ENCODE measurements at regions not wholly inside any gene's neighbourhood (a gene's known extent, or its start where the extent isn't known, plus 50 kb on each side); places are given as distances from the start of the nearest gene placed in this dataset.

DNA sequence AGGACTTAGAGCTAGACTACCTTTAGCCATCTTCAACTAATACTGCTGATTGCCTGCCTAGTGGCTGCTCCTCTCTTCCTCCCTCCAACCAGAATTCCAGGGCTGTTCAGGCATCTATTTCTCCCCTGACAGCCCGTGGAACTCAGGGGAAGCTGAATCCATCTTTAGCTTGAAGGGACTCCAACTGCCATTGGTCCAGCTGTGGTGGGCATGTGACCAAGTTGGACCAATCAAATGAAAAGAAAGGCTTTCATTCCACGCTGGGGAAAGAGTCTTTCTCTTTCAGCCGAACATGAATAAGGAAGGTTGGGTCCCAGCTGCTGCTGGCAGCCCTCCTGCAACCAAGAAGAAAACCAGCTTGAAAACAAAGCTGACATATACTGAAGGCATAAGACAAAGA lies 168.5 kb upstream of the OBI1 start:
- H3K9me3 Mint-ChIP-seq: no peaks in the 10 kb centered on the region
- peaks cover 3% of the 10 kb centered on the region for H3K27me3 Mint-ChIP-seq
- H3K36me3 Mint-ChIP-seq (ENCODE audit: low read depth): no peaks in the 10 kb centered on the region
- no peak overlapping the region for H3K27ac Mint-ChIP-seq
- no peaks in the 10 kb centered on the region for H3K4me1 Mint-ChIP-seq
- intact Hi-C loops (cut with micrococcal nuclease): no loop called here
- DNase-seq: no peak
- no peak overlapping the region for H3K4me3 Mint-ChIP-seq

DNA sequence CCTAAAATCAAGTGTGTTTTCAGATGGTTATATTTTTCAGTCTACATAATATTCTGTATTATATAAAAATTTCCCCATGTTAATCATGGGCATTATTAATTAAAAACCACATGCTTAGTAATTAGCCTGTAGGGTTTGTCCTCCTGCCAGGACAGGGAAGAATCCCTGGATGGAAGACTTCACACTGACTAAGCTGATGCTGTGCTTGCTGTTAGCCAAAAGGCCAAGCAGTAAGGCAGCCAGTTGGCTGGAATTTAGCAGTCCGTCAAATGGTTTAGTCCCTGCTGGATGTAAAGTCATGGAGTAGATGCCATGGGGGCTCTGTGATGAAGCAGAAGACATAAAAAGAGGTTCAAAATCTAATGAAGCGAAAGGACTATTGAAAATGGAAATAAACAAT lies 168.0 kb upstream of the OBI1 start:
- no peaks in the 10 kb centered on the region for H3K9me3 Mint-ChIP-seq
- H3K4me1 Mint-ChIP-seq: no peaks in the 10 kb centered on the region
- no peak overlapping the region for H3K4me3 Mint-ChIP-seq
- DNase-seq: no peak
- H3K27me3 Mint-ChIP-seq: peaks cover 2% of the 10 kb centered on the region
- H3K27ac Mint-ChIP-seq: no peak overlapping the region
- no peaks in the 10 kb centered on the region for H3K36me3 Mint-ChIP-seq (ENCODE audit: low read depth)
- intact Hi-C loops (cut with micrococcal nuclease): no loop called here

- Mint-ChIP-seq H3K36me3 (ENCODE audit: low read depth) (no peaks in the 10 kb centered on the region), H3K4me1 (no peaks in the 10 kb centered on the region), H3K27me3 (peaks cover 2% of the 10 kb centered on the region), H3K27ac (no peak overlapping the region), H3K4me3 (no peak overlapping the region), H3K9me3 (no peaks in the 10 kb centered on the region)
- DNase-seq: no peak
- intact Hi-C loops (cut with micrococcal nuclease): no loop called here
Measured at GRCh38 chr13:78826312-78826711, 167.4 kb upstream of the OBI1 start.

- Mint-ChIP-seq H3K27ac (no peak overlapping the region), H3K9me3 (no peaks in the 10 kb centered on the region), H3K4me1 (no peaks in the 10 kb centered on the region), H3K4me3 (no peak overlapping the region), H3K27me3 (no peaks in the 10 kb centered on the region), H3K36me3 (ENCODE audit: low read depth) (no peaks in the 10 kb centered on the region)
- no peak for DNase-seq
- intact Hi-C loops (cut with micrococcal nuclease): no loop called here
Measured at GRCh38 chr13:78820541-78820940, 161.6 kb upstream of the OBI1 start.

- H3K27me3 Mint-ChIP-seq: no peaks in the 10 kb centered on the region
- H3K4me1 Mint-ChIP-seq: no peaks in the 10 kb centered on the region
- no peaks in the 10 kb centered on the region for H3K36me3 Mint-ChIP-seq (ENCODE audit: low read depth)
- no peaks in the 10 kb centered on the region for H3K9me3 Mint-ChIP-seq
- H3K4me3 Mint-ChIP-seq: no peak overlapping the region
- intact Hi-C loops (cut with micrococcal nuclease): no loop called here
- H3K27ac Mint-ChIP-seq: no peak overlapping the region
- no peak for DNase-seq
Measured at GRCh38 chr13:78816592-78816991, 157.6 kb upstream of the OBI1 start.

GRCh38 chr13:78816154-78816553 lies 157.2 kb upstream of the OBI1 start:
- DNase-seq: no peak
- Mint-ChIP-seq H3K36me3 (ENCODE audit: low read depth) (no peaks in the 10 kb centered on the region), H3K27ac (no peak overlapping the region), H3K9me3 (no peaks in the 10 kb centered on the region), H3K27me3 (no peaks in the 10 kb centered on the region), H3K4me1 (no peaks in the 10 kb centered on the region), H3K4me3 (no peak overlapping the region)
- intact Hi-C loops (cut with micrococcal nuclease): no loop called here

DNA sequence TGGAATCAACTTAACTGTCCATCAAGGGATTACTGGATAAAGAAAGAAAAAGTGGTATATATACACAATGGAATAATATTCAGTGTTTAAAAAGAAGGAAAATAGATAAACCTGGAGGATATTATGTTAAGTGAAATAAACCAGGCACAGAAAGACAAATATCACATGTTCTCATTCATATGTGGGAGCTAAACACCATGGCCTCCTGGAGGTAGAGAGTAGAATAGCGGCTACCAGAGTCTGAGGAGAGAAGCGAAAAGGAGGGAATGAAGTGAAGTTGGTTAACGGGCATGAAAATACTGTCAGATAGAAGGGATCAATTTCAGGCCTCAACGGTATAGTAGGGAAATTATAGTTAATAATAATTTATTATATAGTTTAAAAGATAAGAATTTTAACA lies 147.5 kb upstream of the OBI1 start:
- H3K27ac Mint-ChIP-seq: no peak overlapping the region
- no peaks in the 10 kb centered on the region for H3K9me3 Mint-ChIP-seq
- DNase-seq: no peak
- peaks cover 2% of the 10 kb centered on the region for H3K27me3 Mint-ChIP-seq
- no peak overlapping the region for H3K4me3 Mint-ChIP-seq
- no peaks in the 10 kb centered on the region for H3K36me3 Mint-ChIP-seq (ENCODE audit: low read depth)
- no peaks in the 10 kb centered on the region for H3K4me1 Mint-ChIP-seq
- intact Hi-C loops (cut with micrococcal nuclease): no loop called here

GRCh38 chr13:78802912-78803311 lies 144.0 kb upstream of the OBI1 start:
- no peak overlapping the region for H3K27ac Mint-ChIP-seq
- no peaks in the 10 kb centered on the region for H3K4me1 Mint-ChIP-seq
- H3K36me3 Mint-ChIP-seq (ENCODE audit: low read depth): no peaks in the 10 kb centered on the region
- intact Hi-C loops (cut with micrococcal nuclease): no loop called here
- DNase-seq: no peak
- no peak overlapping the region for H3K4me3 Mint-ChIP-seq
- no peaks in the 10 kb centered on the region for H3K9me3 Mint-ChIP-seq
- H3K27me3 Mint-ChIP-seq: peaks cover 2% of the 10 kb centered on the region

- Mint-ChIP-seq H3K4me1 (peaks cover 2% of the 10 kb centered on the region), H3K9me3 (no peaks in the 10 kb centered on the region), H3K4me3 (no peak overlapping the region), H3K27ac (no peak overlapping the region), H3K36me3 (ENCODE audit: low read depth) (no peaks in the 10 kb centered on the region), H3K27me3 (peaks cover 10% of the 10 kb centered on the region)
- DNase-seq: no peak
- intact Hi-C loops (cut with micrococcal nuclease): no loop called here
Measured at GRCh38 chr13:78787190-78787589, 128.2 kb upstream of the OBI1 start.

DNA sequence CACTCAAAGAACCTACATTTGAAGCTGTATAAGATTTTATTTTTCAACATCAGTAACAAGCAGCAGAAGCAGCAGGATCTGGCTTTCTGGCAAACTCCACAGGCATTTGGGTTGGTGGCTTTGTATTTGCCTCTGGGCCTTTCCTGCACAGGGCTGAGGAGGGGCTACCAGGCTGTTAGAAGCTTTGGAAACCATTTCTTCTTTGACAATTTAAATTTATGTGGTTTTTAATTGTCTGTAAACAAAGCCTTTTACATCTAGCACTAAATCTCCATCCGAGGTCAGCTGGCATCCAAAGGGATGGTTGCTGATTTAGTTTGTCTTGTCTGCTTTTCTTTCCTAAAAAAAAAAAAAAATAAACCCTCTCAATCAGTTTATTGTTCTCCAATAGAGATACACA lies 127.5 kb upstream of the OBI1 start:
- Mint-ChIP-seq H3K27me3 (peaks cover 10% of the 10 kb centered on the region), H3K36me3 (ENCODE audit: low read depth) (no peaks in the 10 kb centered on the region), H3K4me1 (peaks cover 2% of the 10 kb centered on the region)

DNA sequence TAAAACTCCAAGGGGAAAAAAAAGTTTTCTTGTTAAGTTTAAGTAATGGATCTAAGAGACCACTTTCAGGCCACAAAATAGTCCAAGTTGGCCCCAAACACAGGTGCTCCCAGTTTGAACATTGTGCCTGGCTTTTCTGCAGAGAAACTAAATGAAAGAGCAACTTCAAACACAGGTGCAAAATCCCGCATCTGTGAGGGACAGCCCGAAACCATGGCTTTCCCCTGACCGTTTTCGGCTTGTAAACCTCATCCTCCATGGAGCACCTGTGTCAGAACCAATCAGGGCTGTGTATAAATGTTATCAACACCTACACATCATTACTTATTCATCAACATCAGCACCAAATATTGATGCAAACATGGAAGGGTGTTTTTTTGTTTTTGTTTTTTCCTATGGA lies 126.8 kb upstream of the OBI1 start:
- intact Hi-C loops (cut with micrococcal nuclease): no loop called here
- Mint-ChIP-seq H3K4me3 (no peak overlapping the region), H3K4me1 (peaks cover 2% of the 10 kb centered on the region)

More for the DNA sequence above, 127.5 kb upstream of the OBI1 start:
- Mint-ChIP-seq H3K4me3 (no peak overlapping the region), H3K27ac (no peak overlapping the region), H3K9me3 (no peaks in the 10 kb centered on the region)
- no peak for DNase-seq
- intact Hi-C loops (cut with micrococcal nuclease): no loop called here

GRCh38 chr13:78784014-78784750 lies 125.2 kb upstream of the OBI1 start:
- Mint-ChIP-seq H3K36me3 (ENCODE audit: low read depth) (no peaks in the 10 kb centered on the region), H3K27ac (no peak overlapping the region), H3K4me1 (peaks cover 2% of the 10 kb centered on the region), H3K27me3 (peaks cover 9% of the 10 kb centered on the region), H3K9me3 (no peaks in the 10 kb centered on the region), H3K4me3 (no peak overlapping the region)
- intact Hi-C loops (cut with micrococcal nuclease): no loop called here
- no peak for DNase-seq

More for the DNA sequence above, 126.8 kb upstream of the OBI1 start:
- H3K9me3 Mint-ChIP-seq: no peaks in the 10 kb centered on the region
- H3K27me3 Mint-ChIP-seq: peaks cover 10% of the 10 kb centered on the region
- H3K27ac Mint-ChIP-seq: no peak overlapping the region
- H3K36me3 Mint-ChIP-seq (ENCODE audit: low read depth): no peaks in the 10 kb centered on the region
- no peak for DNase-seq

- H3K9me3 Mint-ChIP-seq: no peaks in the 10 kb centered on the region
- H3K27ac Mint-ChIP-seq: no peak overlapping the region
- H3K27me3 Mint-ChIP-seq: peaks cover 14% of the 10 kb centered on the region
- DNase-seq: no peak
- H3K4me1 Mint-ChIP-seq: no peaks in the 10 kb centered on the region
- intact Hi-C loops (cut with micrococcal nuclease): no loop called here
- no peaks in the 10 kb centered on the region for H3K36me3 Mint-ChIP-seq (ENCODE audit: low read depth)
- H3K4me3 Mint-ChIP-seq: no peak overlapping the region
Measured at GRCh38 chr13:78780708-78781107, 121.8 kb upstream of the OBI1 start.

- no peaks in the 10 kb centered on the region for H3K4me1 Mint-ChIP-seq
- no peak overlapping the region for H3K4me3 Mint-ChIP-seq
- H3K27ac Mint-ChIP-seq: no peak overlapping the region
- intact Hi-C loops (cut with micrococcal nuclease): no loop called here
- H3K27me3 Mint-ChIP-seq: peaks cover 19% of the 10 kb centered on the region
- H3K9me3 Mint-ChIP-seq: no peaks in the 10 kb centered on the region
- no peak for DNase-seq
- H3K36me3 Mint-ChIP-seq (ENCODE audit: low read depth): no peaks in the 10 kb centered on the region
Measured at GRCh38 chr13:78779608-78780007, 120.7 kb upstream of the OBI1 start.

GRCh38 chr13:78777976-78778375 lies 119.0 kb upstream of the OBI1 start:
- Mint-ChIP-seq H3K4me1 (no peaks in the 10 kb centered on the region), H3K27ac (no peak overlapping the region), H3K4me3 (no peak overlapping the region), H3K9me3 (no peaks in the 10 kb centered on the region), H3K27me3 (peaks cover 26% of the 10 kb centered on the region), H3K36me3 (ENCODE audit: low read depth) (no peaks in the 10 kb centered on the region)
- no peak for DNase-seq
- intact Hi-C loops (cut with micrococcal nuclease): no loop called here

Measured in activated CD4-positive, alpha-beta T cell treated with anti-CD3 and anti-CD28 coated beads, Interleukin-2, amount 10 ng/mL, durations not matched to agents 24 days and 14 days (primary cell).